Stomach (tissue), 8 donors: ENCODE measurements at regions not wholly inside any gene's neighbourhood (a gene's known extent, or its start where the extent isn't known, plus 50 kb on each side); places are given as distances from the start of the nearest gene placed in this dataset.

Source experiments
- DNase-seq, 2 donors: peaks; one replicate each; pipeline versions ENCODE4 v3.0.0 to v3.0.0-alpha.2; 2013 to 2019
- H3K27ac ChIP-seq, 5 donors: fragments of 200-600 bp in 4 of 5; sonication (generic) in 4 of 5; one replicate each; pipeline ENCODE4 v1.5.1; 2013 to 2019; ENCODE audit warnings: mild to moderate bottlenecking in 1 of 5, moderate library complexity in 1 of 5
- H3K27me3 ChIP-seq, 3 donors: fragments of 200-600 bp; sonication (generic); one replicate each; pipeline ENCODE4 v1.5.1; 2017 to 2019; ENCODE audit warnings: mixed run types in 1 of 3
- H3K36me3 ChIP-seq, 4 donors: fragments of 200-600 bp; sonication (generic); 1 replicate in 3 of 4; 2 replicates in 1 of 4; pipeline ENCODE4 v1.5.1; 2016 to 2019
- H3K4me1 ChIP-seq, 4 donors: fragments of 200-600 bp; sonication (generic); one replicate each; pipeline ENCODE4 v1.5.1; 2016 to 2019
- H3K4me3 ChIP-seq, 4 donors: fragments of 200-600 bp; sonication (generic) in 3 of 4; one replicate each; pipeline ENCODE4 v1.5.1; 2016 to 2019; ENCODE audit warnings: mild to moderate bottlenecking in 1 of 4
- H3K9me3 ChIP-seq, 4 donors: fragments of 200-600 bp; sonication (generic); one replicate each; pipeline ENCODE4 v1.5.1; 2016 to 2019
- EP300 ChIP-seq: sonication (generic); formaldehyde crosslinking; IDR thresholded peaks from one replicate; pipeline ENCODE4 v1.6.1; 2017; ENCODE audit warnings: antibody characterized with exemption
- POLR2A ChIP-seq, 4 donors: fragments of 450-650 bp; IDR thresholded peaks; one replicate each; pipeline ENCODE4 v1.6.1; 2016; ENCODE audit warnings: antibody characterized with exemption in 4 of 4, control low read depth in 2 of 4, mild to moderate bottlenecking in 1 of 4, moderate library complexity in 1 of 4
- POLR2AphosphoS5 ChIP-seq, 3 donors: sonication (generic); formaldehyde crosslinking; IDR thresholded peaks; one replicate each; pipeline ENCODE4 v1.6.1; 2016; ENCODE audit warnings: antibody characterized with exemption in 3 of 3
- WGBS, 5 donors: extraction: QIAGEN DNeasy Blood & Tissue Kit in 3 of 5; methylation state at CpG; one replicate each; pipeline versions ENCODE4 v1.1.5 to v1.1.7; 2013 to 2018; 5-methylcytosine and 5-hydroxymethylcytosine counted together
- intact Hi-C: fragments of 100-400 bp; cut with DNase I; formaldehyde crosslinking; loops from one replicate; pipeline ENCODE4 v1.15.1; 2023; ENCODE audit warnings: low total_unique reads
- TF ChIP-seq, protein P1 (sequence below), 7 experiments: fragments of 450-650 bp in 4 of 7; fragments of 200-600 bp in 3 of 7; sonication (generic) in 3 of 7; IDR thresholded peaks; one replicate each; pipeline ENCODE4 v1.5.1; 2016 to 2019; ENCODE audit warnings: antibody characterized with exemption in 7 of 7, control low read depth in 2 of 7, mild to moderate bottlenecking in 1 of 7
- donor health status: healthy with polysubstance abuse.
- donor health status: Bipolar disorder and iron deficiency.
- donor health status: healthy.

GRCh38 chr4:180304321-180304720 is 1938.9 kb upstream of the TENM3 start:
- TF ChIP-seq, protein P1, sequence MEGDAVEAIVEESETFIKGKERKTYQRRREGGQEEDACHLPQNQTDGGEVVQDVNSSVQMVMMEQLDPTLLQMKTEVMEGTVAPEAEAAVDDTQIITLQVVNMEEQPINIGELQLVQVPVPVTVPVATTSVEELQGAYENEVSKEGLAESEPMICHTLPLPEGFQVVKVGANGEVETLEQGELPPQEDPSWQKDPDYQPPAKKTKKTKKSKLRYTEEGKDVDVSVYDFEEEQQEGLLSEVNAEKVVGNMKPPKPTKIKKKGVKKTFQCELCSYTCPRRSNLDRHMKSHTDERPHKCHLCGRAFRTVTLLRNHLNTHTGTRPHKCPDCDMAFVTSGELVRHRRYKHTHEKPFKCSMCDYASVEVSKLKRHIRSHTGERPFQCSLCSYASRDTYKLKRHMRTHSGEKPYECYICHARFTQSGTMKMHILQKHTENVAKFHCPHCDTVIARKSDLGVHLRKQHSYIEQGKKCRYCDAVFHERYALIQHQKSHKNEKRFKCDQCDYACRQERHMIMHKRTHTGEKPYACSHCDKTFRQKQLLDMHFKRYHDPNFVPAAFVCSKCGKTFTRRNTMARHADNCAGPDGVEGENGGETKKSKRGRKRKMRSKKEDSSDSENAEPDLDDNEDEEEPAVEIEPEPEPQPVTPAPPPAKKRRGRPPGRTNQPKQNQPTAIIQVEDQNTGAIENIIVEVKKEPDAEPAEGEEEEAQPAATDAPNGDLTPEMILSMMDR (IDR thresholded peaks at IDR 0.05): no peak
- TF ChIP-seq POLR2AphosphoS5 (IDR thresholded peaks at IDR 0.05) (no peak), EP300 (no peak), POLR2A (IDR thresholded peaks at IDR 0.05) (no peak)
- intact Hi-C loops: no loop called here

GRCh38 chr4:180310616-180311015 is 1932.6 kb upstream of the TENM3 start:
- Histone ChIP-seq H3K4me1 (no peaks in the 10 kb centered on the region), H3K4me3 (no peak overlapping the region), H3K9me3 (peaks cover 0 to 12% (median 0%) of the 10 kb centered on the region in 4 donors), H3K36me3 (no peaks in the 10 kb centered on the region), H3K27me3 (no peaks in the 10 kb centered on the region), H3K27ac (no peak overlapping the region)
- WGBS, 5 donors: 88 to 98% (median 95%) methylated on average over 3 of the region's 3 CpGs
- TF ChIP-seq EP300: no peak
- no peak for TF ChIP-seq POLR2A (IDR thresholded peaks at IDR 0.05)
- DNase-seq: no peak
- intact Hi-C loops: no loop called here

More at GRCh38 chr4:180304321-180304720, 1938.9 kb upstream of the TENM3 start:
- 37 to 85% (median 61%) methylated on average over 4 of the region's 4 CpGs for WGBS, 5 donors
- H3K4me3 ChIP-seq: no peak overlapping the region
- H3K27me3 ChIP-seq: no peaks in the 10 kb centered on the region
- no peak for DNase-seq
- H3K4me1 ChIP-seq: no peaks in the 10 kb centered on the region
- no peak overlapping the region for H3K27ac ChIP-seq
- H3K9me3 ChIP-seq: peaks cover 0 to 12% (median 0%) of the 10 kb centered on the region in 4 donors
- no peaks in the 10 kb centered on the region for H3K36me3 ChIP-seq

GRCh38 chr4:180314972-180315371 is 1928.2 kb upstream of the TENM3 start:
- intact Hi-C loops: no loop called here
- no peak for DNase-seq
- H3K9me3 ChIP-seq: no peaks in the 10 kb centered on the region
- no peak for TF ChIP-seq EP300
- TF ChIP-seq, protein P1 (IDR thresholded peaks at IDR 0.05): no peak
- no peak for TF ChIP-seq POLR2AphosphoS5 (IDR thresholded peaks at IDR 0.05)
- no peak for TF ChIP-seq POLR2A (IDR thresholded peaks at IDR 0.05)
- H3K4me3 ChIP-seq: no peak overlapping the region
- no peak overlapping the region for H3K27ac ChIP-seq
- 54 to 72% (median 69%) methylated on average over 5 of the region's 5 CpGs for WGBS, 5 donors
- H3K4me1 ChIP-seq: no peaks in the 10 kb centered on the region
- H3K27me3 ChIP-seq: no peaks in the 10 kb centered on the region
- no peaks in the 10 kb centered on the region for H3K36me3 ChIP-seq

DNA sequence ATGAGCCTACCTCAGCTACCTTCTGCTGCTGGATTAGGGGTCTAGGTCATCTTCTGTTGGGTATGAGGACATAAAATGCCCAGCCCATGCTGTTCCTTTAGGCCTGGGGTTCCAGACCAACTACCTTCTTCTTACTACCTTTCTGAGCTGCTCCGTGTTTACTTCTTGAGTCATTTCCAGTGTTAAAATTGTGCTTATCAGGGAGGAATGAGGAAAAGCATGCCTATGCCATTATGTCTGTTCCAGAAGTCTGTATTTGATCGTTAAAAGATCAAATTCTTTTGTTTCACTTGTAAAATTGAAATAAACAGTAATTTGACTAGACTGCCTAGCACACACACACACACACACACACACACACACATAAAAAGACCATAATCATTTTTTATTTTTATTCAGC is 1912.7 kb upstream of the TENM3 start:
- 31 to 67% (median 58%) methylated on average over 2 of the region's 2 CpGs for WGBS, 5 donors

GRCh38 chr4:180333162-180333561 is 1910.0 kb upstream of the TENM3 start:
- Histone ChIP-seq H3K4me3 (no peak overlapping the region), H3K9me3 (peaks cover 0 to 3% (median 0%) of the 10 kb centered on the region in 4 donors), H3K27ac (no peak overlapping the region), H3K36me3 (no peaks in the 10 kb centered on the region), H3K27me3 (no peaks in the 10 kb centered on the region), H3K4me1 (no peaks in the 10 kb centered on the region)
- TF ChIP-seq, protein P1 (IDR thresholded peaks at IDR 0.05): no peak
- no peak for TF ChIP-seq POLR2AphosphoS5 (IDR thresholded peaks at IDR 0.05)
- TF ChIP-seq POLR2A (IDR thresholded peaks at IDR 0.05): no peak
- no peak for TF ChIP-seq EP300
- DNase-seq: no peak
- WGBS, 5 donors: 80 to 86% (median 82%) methylated on average over 4 of the region's 4 CpGs
- intact Hi-C loops: no loop called here

More for the DNA sequence above, 1912.7 kb upstream of the TENM3 start:
- H3K4me1 ChIP-seq: no peaks in the 10 kb centered on the region
- intact Hi-C loops: no loop called here
- TF ChIP-seq, protein P1 (IDR thresholded peaks at IDR 0.05): no peak
- TF ChIP-seq POLR2AphosphoS5 (IDR thresholded peaks at IDR 0.05): no peak
- no peak for TF ChIP-seq EP300
- no peak for TF ChIP-seq POLR2A (IDR thresholded peaks at IDR 0.05)
- DNase-seq: no peak
- H3K27me3 ChIP-seq: no peaks in the 10 kb centered on the region
- H3K4me3 ChIP-seq: no peak overlapping the region
- H3K36me3 ChIP-seq: no peaks in the 10 kb centered on the region
- H3K27ac ChIP-seq: no peak overlapping the region
- H3K9me3 ChIP-seq: peaks cover 0 to 3% (median 0%) of the 10 kb centered on the region in 4 donors
